GM12872 (cell line): ENCODE measurements at regions not wholly inside any gene's neighbourhood (a gene's known extent, or its start where the extent isn't known, plus 50 kb on each side); places are given as distances from the start of the nearest gene placed in this dataset.

Experiments
- TF ChIP-seq, protein P1 (sequence below): IDR thresholded peaks from 3 replicates; pipeline ENCODE4 v1.5.1; 2011; ENCODE audit warnings: low read depth, mild to moderate bottlenecking, low read length, moderate library complexity; ENCODE audit not compliant: insufficient read depth

DNA sequence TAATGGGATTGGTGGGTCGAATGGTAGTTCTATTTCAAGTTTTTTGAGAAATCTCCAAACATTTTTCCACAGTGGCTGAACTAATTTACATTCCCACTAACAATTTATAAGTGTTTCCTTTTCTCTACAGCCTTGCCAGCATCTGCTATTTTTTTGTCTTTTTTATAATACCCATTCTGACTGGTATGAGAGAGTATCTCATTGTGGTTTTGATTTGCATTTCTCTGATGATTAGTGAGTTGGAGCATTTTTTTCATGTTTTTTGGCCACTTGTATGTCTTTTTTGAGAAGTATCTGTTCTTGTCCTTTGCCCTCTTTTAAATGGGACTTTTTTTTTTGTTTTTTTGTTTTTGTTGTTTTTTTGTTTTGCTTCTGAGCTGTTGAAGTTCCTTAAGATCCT lies 200.0 kb upstream of the GK2 start:
- TF ChIP-seq, protein P1, sequence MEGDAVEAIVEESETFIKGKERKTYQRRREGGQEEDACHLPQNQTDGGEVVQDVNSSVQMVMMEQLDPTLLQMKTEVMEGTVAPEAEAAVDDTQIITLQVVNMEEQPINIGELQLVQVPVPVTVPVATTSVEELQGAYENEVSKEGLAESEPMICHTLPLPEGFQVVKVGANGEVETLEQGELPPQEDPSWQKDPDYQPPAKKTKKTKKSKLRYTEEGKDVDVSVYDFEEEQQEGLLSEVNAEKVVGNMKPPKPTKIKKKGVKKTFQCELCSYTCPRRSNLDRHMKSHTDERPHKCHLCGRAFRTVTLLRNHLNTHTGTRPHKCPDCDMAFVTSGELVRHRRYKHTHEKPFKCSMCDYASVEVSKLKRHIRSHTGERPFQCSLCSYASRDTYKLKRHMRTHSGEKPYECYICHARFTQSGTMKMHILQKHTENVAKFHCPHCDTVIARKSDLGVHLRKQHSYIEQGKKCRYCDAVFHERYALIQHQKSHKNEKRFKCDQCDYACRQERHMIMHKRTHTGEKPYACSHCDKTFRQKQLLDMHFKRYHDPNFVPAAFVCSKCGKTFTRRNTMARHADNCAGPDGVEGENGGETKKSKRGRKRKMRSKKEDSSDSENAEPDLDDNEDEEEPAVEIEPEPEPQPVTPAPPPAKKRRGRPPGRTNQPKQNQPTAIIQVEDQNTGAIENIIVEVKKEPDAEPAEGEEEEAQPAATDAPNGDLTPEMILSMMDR = no peak

DNA sequence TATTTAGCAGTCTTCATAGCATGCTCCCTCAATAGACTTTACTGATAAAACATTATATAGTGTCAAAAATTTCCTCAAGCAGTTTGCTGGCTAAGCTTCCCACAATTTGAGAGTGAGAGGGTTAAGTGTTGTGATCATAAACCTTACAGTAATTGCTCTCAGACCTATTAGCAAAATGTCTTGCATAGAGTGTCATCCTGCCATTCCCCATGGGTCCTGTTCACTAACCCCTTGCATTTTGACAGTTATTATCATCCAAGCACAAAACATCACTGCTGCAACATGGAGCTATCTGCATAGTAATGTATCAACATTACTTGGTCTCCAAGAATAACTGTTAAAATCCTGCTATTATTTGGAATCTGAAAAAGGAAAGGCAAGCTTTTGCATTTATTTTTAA lies 196.1 kb upstream of the GK2 start:
- TF ChIP-seq, protein P1 = no peak

DNA sequence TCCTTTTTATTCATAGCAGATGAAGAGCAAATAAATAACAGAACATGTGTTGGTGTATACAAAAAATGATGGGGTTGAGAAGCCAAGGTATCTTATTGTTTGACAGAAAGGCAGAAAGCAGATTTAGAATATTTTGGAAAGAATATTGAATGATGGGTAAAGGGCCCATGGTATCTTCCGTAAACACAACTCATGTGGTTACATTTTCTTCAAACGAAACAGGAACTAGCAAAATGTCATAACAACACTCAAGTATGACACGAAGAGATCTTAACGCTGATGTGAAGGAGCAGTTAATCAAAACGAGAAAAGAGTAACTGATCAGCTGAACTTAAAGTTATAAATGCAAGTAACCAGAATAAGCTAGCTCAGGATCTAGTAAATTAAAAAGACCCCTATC lies 195.7 kb upstream of the GK2 start:
- TF ChIP-seq, protein P1 = no peak

DNA sequence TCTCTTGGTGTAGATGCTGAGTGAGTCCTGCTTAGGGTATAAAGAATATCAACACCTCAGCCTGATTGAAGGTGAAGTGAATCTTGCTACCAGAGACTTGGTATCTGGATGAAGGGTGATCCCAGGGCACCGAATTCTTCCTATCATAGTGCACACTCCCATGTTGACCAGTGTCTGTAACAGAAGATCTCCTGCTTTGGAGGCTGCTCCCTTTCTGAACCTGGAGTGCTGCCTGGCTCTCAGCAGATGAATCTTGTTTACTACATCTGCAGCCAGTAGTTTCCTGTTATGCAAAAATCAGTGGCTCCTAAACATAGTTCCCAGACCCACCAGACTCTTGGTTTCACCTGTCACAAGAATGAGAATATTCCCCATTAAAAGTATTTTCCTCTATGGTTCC lies 191.7 kb upstream of the GK2 start:
- TF ChIP-seq, protein P1 = no peak

DNA sequence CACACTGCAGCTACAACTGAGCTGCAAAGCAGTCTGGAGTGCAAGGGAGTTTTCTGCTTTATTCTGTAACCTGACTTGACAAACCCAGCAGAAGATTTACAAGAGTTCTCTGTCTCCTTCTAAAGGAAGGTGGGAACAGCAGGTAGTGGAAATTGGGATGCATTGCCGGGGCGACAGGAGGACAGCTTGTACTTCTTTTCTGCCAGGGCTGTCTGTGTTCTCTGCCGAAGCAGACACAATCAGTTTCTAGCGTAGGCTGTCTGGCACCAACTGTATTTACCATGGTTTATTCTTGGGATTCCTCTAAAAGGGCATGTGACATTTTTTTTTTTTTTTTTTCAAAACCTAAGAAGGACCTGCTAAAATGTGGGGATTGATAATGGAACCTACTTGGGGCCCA lies 190.8 kb upstream of the GK2 start:
- TF ChIP-seq, protein P1 = no peak

DNA sequence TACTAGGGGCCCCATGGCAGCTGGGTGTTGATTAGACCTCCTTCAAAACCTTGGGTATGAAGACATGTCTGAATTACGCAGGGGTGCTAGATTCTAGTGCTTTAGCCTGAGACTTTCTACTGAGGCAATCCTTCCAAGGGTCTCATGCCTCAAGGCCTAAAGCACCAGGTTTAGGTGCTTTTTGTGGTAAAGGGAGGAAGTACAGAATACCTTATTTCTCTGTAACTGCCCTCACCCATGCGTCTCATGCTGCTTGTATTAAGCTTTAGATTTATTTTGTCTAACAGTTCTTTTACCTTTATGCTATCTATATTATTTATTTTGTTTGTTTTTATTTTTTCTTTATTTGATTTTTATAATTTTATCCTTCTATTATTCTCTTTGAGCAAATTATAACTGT lies 190.2 kb upstream of the GK2 start:
- TF ChIP-seq, protein P1 = no peak

DNA sequence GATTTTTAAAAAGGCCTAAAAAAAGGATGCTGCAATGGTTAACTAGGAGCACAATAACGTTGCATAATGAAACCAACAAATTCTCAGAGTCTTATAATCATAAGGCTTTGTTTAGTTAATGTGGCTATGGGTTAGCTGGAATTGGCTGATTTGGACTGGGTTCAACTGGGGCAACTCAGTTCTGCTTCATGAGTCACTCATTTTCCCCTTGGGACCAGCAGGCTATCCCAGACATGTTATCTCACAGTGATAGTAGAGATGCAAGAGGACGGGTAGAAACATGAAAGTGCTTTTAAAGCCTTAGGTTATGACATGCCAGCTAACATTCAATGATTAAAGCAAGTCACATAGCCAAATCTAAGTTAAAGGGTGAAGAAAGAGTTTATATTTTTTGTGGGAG lies 189.2 kb upstream of the GK2 start:
- TF ChIP-seq, protein P1 = no peak

DNA sequence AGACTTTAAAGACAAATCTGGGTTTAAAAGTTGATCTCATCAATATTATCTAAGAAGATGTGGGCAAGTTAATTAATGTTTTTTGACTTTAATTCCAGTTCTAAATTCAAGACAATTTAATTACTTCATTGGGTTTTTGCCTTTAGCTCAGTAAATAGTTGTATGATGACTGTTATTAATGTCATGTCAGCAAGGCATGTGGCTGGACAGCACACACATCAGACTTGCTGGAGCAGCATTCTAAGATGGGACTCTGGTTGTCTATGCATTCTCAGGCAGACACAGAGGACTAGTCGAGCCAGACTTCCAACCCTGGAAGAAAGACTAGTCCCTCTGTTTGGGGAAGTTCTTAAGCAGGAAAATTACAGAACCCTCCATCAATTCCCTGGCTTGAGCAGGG lies 180.7 kb upstream of the GK2 start:
- TF ChIP-seq, protein P1 = no peak
